Thoracic aorta (tissue), 2 donors: ENCODE measurements at regions not wholly inside any gene's neighbourhood (a gene's known extent, or its start where the extent isn't known, plus 50 kb on each side); places are given as distances from the start of the nearest gene placed in this dataset.

Experiments
- ATAC-seq: fragments of 150-250 bp; one replicate; pipeline ENCODE4 v1.8.0; 2017; ENCODE audit warnings: low read depth; ENCODE audit not compliant: insufficient number of reproducible peaks, low FRiP score
- DNase-seq: peaks from one replicate; pipeline ENCODE4 v3.0.0-alpha.2; 2020; ENCODE audit warnings: low spot score
- H3K27ac ChIP-seq, 2 donors: fragments of 200-600 bp; sonication (generic); 1 replicate in 1 of 2; 2 replicates in 1 of 2; pipeline ENCODE4 v1.5.1; 2016; ENCODE audit warnings: mild to moderate bottlenecking in 2 of 2, moderate library complexity in 2 of 2
- H3K27me3 ChIP-seq: fragments of 200-600 bp; sonication (generic); replicated peaks from 2 replicates; pipeline ENCODE4 v1.6.0; 2016; ENCODE audit warnings: mild to moderate bottlenecking; ENCODE audit not compliant: insufficient read depth
- H3K36me3 ChIP-seq: fragments of 200-600 bp; sonication (generic); one replicate; pipeline ENCODE4 v1.5.1; 2016
- H3K4me1 ChIP-seq, 2 donors: fragments of 200-600 bp; sonication (generic); 1 replicate in 1 of 2; 2 replicates in 1 of 2; pipeline versions ENCODE4 v1.5.1 to v1.6.0; 2016; ENCODE audit warnings: low read depth in 2 of 2, mild to moderate bottlenecking in 1 of 2; ENCODE audit not compliant: control insufficient read depth in 1 of 2
- H3K4me3 ChIP-seq: fragments of 200-600 bp; sonication (generic); 2 replicates; pipeline ENCODE4 v1.5.1; 2016; ENCODE audit warnings: mild to moderate bottlenecking
- H3K9me3 ChIP-seq: fragments of 200-600 bp; sonication (generic); 2 replicates; pipeline ENCODE4 v1.5.1; 2016
- TF ChIP-seq, protein P1 (sequence below): fragments of 200-600 bp; sonication (generic); IDR thresholded peaks from one replicate; pipeline ENCODE4 v1.5.1; 2019; ENCODE audit warnings: antibody characterized with exemption

DNA sequence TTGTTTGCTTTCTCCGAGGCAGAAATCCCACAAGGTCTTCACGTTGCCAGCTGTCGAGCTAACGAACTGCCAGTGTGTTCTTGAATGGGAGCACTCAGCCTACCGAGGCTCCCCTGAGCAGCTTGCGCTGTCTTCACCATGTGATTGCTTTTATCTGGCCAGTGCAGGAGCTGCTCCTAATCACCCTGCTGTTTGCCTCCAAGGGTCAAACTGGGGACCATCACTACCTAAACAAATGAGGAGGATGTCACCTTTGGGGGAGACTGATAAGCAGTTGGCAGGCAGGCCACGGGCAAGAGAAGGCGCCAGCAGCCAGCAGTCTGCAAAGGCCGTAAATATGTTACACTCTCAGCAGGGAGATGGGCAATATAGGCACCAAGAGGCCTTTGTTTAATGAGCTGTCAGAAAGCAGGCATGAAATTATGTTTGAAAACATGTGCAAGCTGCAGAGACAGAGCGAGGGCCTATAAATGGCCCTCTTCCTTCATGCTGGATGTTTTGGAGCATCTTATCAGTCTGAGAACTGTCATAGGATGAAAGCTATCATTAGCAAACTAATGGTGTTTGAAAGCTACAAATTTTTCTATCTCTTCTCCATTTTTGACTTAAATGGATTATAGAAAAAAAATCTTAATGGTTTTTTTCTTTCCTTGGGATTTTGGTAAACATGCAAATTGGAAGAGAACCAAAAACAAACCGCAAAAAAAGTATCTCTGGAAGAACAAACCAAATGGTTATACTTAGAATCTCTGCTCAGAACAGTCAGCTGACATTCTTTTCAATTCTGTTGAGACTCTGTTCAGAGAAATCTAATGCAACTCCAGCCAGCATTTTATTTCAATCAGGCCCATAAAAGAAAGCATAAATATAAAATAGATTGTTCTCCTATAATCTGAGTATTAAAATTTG lies 267.3 kb upstream of the NPVF start:
- no peak for ATAC-seq
- DNase-seq, result no peak

GRCh38 chr7:25496476-25497368 lies 268.4 kb upstream of the NPVF start:
- ATAC-seq (no peak), DNase-seq (no peak)
- Histone ChIP-seq H3K4me1 (peaks cover 12 to 20% of the 10 kb centered on the region in 2 donors), H3K9me3 (no peaks in the 10 kb centered on the region), H3K36me3 (no peaks in the 10 kb centered on the region), H3K27ac (peak overlapping the region; percentile 3 to 38), H3K27me3 (no peaks in the 10 kb centered on the region), H3K4me3 (peak overlapping the region; percentile 35)
- TF ChIP-seq, protein P1, sequence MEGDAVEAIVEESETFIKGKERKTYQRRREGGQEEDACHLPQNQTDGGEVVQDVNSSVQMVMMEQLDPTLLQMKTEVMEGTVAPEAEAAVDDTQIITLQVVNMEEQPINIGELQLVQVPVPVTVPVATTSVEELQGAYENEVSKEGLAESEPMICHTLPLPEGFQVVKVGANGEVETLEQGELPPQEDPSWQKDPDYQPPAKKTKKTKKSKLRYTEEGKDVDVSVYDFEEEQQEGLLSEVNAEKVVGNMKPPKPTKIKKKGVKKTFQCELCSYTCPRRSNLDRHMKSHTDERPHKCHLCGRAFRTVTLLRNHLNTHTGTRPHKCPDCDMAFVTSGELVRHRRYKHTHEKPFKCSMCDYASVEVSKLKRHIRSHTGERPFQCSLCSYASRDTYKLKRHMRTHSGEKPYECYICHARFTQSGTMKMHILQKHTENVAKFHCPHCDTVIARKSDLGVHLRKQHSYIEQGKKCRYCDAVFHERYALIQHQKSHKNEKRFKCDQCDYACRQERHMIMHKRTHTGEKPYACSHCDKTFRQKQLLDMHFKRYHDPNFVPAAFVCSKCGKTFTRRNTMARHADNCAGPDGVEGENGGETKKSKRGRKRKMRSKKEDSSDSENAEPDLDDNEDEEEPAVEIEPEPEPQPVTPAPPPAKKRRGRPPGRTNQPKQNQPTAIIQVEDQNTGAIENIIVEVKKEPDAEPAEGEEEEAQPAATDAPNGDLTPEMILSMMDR, result no peak

More for the DNA sequence above, 267.3 kb upstream of the NPVF start:
- peak overlapping the region; percentile 3 to 38 for H3K27ac ChIP-seq
- H3K9me3 ChIP-seq, result no peaks in the 10 kb centered on the region
- TF ChIP-seq, protein P1, result no peak
- H3K4me3 ChIP-seq, result no peak overlapping the region
- no peaks in the 10 kb centered on the region for H3K36me3 ChIP-seq
- no peaks in the 10 kb centered on the region for H3K27me3 ChIP-seq
- H3K4me1 ChIP-seq, result peaks cover 12 to 20% of the 10 kb centered on the region in 2 donors

DNA sequence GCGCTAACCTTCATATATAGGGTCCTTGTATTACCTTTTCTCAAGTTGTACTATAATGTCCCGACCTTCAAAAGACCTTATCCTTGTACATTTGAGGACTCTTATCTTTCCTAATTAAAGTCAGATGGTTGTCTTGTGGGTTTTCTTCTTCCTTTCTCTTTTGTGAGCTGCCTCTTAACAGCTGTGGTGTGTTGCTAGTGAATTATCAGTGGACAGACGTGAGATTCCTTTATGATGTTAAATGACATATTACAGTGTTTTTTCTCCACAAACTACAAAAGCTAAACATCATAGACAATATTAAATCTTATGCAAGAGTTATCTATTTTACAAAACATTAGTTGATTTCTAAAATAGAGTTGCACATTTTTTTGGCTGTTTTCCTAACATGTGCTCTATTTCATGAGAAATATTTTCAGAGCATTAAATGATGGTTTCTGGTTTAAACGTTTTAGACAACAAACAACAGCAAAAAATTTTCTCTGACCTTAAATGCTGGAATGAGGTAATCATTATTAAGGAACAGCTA lies 272.2 kb upstream of the NPVF start:
- TF ChIP-seq, protein P1, result no peak
- no peak overlapping the region for H3K27ac ChIP-seq
- H3K4me3 ChIP-seq, result no peak overlapping the region
- DNase-seq (no peak), ATAC-seq (no peak)
- H3K9me3 ChIP-seq, result no peaks in the 10 kb centered on the region
- H3K27me3 ChIP-seq, result no peaks in the 10 kb centered on the region
- no peaks in the 10 kb centered on the region for H3K36me3 ChIP-seq
- H3K4me1 ChIP-seq, result peaks cover 11% of the 10 kb centered on the region in 2 donors

DNA sequence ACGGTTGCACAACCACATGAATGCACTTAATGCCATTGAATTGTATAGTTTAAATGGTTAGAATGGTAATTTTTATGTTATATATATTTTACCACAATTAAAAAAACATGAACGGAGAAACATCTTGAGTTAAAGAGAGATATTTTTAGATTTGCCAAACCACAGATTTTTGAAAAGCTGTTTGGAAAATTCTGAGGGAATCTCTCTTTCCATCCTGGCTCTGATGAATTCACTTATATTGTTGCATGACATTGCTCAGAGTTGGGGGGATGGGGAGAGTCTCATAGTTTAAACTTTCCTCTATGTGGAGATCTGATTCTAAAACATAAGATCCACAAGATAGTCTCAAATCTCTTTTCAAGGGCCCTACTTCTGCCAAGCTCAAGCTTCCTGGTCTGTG lies 275.0 kb upstream of the NPVF start:
- no peak overlapping the region for H3K27ac ChIP-seq
- TF ChIP-seq, protein P1, result no peak
- ATAC-seq (no peak), DNase-seq (no peak)
- H3K36me3 ChIP-seq, result no peaks in the 10 kb centered on the region
- H3K9me3 ChIP-seq, result no peaks in the 10 kb centered on the region
- no peak overlapping the region for H3K4me3 ChIP-seq
- H3K27me3 ChIP-seq, result no peaks in the 10 kb centered on the region
- no peaks in the 10 kb centered on the region for H3K4me1 ChIP-seq
